GM18507 (cell line): ENCODE measurements at regions not wholly inside any gene's neighbourhood (a gene's known extent, or its start where the extent isn't known, plus 50 kb on each side); places are given as distances from the start of the nearest gene placed in this dataset.
"Not testable (repeated sequence)": the region's sequence is repeated elsewhere in the genome, so short reads cannot be mapped to it uniquely, and the experiment has no call there.

Experiments used
- DNase-seq: peaks from one replicate; pipeline ENCODE4 v3.0.0; 2011; ENCODE audit warnings: low read depth; ENCODE audit not compliant: insufficient read length; ENCODE audit errors: extremely low spot score
- FAIRE-seq: peaks from 2 replicates; lab custom pipeline; 2011; peaks lifted over from hg19 to GRCh38; lab: Jason Lieb, UNC

GRCh38 chr5:159488516-159488915 lies 158.2 kb upstream of the IL12B start:
- DNase-seq: no peak
- FAIRE-seq: no peak

DNA sequence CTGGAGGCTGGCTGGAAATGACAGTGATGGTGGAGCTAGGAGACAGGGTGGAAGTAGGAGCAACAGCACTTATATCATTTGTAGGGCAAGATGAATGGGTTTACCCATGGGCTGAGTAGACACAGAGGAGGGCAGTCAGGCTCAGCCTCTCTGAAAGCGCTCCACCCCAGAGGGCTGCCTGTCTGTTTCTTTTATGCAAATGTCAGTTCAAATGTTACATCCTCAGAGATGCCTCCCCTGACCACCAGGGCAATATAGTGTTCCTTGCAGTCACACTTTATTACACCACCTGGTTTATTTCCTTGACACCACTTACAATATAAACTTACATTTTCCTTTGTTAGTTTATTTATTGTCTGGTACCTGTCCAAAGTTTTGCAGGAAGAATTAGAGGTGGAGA lies 159.5 kb upstream of the IL12B start:
- no peak for FAIRE-seq
- no peak for DNase-seq

DNA sequence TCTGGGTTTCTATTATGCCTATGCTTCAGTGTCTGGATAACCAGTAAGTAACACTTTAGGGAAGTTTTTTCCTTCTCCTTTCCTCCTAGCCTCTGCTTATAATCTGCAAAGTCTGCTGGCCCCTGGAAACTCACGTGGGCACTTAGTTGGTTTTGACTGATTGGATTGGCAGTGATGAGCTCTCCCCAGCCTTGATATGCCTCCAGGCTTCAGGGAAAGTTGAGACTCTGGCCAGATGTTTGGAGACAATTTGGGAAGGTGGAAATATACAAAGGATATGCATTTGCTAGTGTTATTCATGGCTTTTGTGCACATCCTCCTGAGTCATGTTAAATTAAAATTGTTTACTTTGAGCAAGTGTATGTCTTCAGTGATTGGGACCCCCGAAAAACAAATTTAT lies 160.2 kb upstream of the IL12B start:
- no peak for DNase-seq
- FAIRE-seq: no peak

DNA sequence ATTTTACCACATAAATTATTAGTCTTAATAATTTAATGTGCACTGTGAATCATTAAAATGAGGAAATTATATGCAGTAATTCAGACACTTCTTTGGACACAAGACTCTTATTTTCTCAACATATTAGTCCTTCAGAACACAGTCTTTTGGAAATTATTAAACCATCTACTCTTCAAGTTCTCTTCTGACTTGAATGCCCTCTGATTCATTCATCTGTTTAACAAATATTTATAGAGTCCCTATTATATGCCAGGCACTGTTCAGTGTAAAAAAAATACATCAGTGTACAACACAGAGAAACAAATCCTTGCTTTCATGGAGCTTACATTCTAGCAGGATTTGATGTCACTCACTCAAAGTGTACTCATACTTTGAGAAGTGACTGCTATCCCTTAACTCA lies 163.4 kb upstream of the IL12B start:
- FAIRE-seq (no peak), DNase-seq (no peak)

DNA sequence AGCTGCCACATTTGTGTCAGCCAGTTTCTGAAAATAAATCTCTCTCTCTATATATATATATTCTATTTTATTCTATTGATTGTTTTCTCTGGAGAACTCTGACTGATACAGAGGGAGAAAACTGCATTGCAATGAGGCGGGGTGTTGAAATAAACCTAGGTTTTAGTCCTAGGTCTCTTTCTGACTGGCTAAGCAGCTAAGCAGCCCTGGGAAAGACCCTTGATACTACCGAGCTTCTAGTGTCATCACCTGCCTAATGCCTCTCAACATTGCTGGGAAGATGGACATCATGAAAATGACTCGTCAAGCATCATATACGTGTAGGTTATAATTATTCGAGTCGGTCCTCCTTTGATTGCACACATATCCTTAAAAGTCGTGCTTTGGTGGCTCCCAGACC lies 166.5 kb upstream of the IL12B start:
- FAIRE-seq (no peak), DNase-seq (no peak)

GRCh38 chr5:159497221-159497620 lies 166.9 kb upstream of the IL12B start:
- DNase-seq (no peak), FAIRE-seq (no peak)

DNA sequence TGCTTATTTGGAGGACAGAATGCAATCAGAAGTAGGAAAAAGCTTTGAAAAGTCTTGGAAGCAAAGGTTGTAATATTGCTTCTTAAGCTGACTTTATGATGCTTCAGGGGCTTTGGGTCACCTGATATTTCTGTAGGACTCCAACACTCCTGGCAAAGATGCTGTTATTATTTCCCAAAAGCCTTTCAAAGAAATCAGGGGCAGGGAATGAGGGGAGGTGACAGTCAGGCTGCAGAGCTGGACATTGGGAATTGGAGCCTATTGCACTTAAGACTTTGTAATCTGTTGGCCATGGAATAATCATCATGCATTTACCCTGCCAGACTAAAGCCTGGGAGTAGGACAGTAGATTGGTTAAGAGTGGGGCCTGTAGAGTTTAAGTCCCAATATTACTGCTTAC lies 168.3 kb upstream of the IL12B start:
- DNase-seq: no peak
- no peak for FAIRE-seq

DNA sequence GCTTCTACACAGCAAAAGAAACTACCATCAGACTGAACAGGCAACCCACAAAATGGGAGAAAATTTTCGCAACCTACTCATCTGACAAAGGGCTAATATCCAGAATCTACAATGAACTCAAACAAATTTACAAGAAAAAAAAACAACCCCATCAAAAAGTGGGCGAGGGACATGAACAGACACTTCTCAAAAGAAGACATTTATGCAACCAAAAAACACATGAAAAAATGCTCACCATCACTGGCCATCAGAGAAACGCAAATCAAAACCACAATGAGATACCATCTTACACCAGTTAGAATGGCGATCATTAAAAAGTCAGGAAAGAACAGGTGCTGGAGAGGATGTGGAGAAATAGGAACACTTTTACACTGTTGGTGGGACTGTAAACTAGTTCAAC lies 171.8 kb upstream of the IL12B start:
- not testable (repeated sequence) for FAIRE-seq, DNase-seq

DNA sequence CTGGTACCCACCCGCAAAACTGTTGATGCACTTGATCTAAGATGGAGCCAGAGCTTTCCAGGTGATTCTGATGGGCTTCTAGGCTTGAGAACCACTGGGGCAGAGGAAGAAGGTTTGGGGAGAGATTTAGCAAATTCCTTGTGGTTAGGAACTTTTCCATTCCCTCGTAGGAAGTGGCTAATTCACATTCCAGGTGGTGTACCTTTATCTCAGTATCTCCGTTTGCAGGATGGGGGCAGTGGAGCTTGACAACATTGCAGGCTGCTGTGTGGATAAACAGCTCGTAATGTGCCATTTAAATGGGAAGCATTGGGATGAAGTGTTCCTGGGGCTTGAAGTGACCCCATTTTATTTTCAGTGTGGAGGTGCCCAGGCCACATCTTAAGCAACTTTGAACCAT lies 172.9 kb upstream of the IL12B start:
- no peak for FAIRE-seq

DNA sequence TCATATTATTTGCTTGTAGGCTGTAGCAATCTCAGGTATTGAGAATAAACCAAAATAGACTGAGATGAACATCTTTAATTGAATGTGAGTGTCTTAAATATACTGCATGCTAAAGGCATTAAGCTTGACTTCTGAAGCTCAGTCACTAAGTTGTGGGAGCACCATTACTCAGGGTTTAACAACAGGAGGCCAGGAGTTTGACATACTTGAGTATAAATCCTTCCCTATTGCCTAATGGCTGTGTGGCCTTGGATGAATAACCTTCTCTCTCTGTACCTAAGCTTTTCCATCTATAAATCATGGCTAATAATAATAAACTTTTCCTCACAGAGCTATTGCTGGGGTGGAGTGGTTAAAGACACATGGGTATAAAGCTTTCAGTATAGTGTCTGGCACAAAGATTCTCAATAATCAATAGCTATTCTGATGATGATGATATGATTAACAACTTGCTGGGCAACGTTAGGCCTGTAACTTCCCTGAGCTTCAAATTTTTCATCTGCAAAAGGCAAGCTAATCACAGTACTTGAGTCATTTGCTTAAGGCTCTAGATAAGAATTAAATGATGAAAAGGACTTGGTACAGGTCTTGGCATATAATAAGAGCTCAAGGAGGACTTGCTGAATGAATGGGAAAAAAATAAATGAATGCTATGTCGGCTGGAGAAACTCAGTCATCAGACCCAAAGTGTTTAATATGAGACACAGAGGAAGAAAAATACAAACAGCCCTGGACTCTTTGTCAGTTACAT lies 174.0 kb upstream of the IL12B start:
- DNase-seq (no peak), FAIRE-seq (no peak)

More for the DNA sequence above, 172.9 kb upstream of the IL12B start:
- DNase-seq: no peak

GRCh38 chr5:159504857-159505304 lies 174.6 kb upstream of the IL12B start:
- DNase-seq: no peak

DNA sequence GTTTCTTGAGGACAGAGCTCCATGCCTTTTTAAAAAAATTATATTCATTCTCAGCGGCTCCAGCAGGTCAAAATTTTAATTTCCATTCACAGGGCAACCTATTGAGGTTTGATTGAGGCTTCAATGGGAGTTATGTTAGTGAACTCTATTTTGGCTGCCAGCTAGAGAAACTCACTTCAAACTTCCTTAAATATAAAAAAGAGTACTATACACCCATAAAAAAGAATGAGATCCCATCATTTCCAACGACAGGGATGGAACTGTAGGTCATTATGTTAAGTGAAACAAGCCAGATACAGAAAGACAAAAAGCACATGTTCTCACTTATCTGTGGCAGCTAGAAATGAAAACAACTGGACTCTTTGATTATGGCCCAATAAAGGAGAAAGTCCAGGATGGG lies 176.8 kb upstream of the IL12B start:
- FAIRE-seq: peak; percentile 42

More at GRCh38 chr5:159504857-159505304, 174.6 kb upstream of the IL12B start:
- no peak for FAIRE-seq

GRCh38 chr5:159507661-159508060 lies 177.4 kb upstream of the IL12B start:
- FAIRE-seq (no peak), DNase-seq (no peak)

More for the DNA sequence above, 176.8 kb upstream of the IL12B start:
- DNase-seq: no peak

DNA sequence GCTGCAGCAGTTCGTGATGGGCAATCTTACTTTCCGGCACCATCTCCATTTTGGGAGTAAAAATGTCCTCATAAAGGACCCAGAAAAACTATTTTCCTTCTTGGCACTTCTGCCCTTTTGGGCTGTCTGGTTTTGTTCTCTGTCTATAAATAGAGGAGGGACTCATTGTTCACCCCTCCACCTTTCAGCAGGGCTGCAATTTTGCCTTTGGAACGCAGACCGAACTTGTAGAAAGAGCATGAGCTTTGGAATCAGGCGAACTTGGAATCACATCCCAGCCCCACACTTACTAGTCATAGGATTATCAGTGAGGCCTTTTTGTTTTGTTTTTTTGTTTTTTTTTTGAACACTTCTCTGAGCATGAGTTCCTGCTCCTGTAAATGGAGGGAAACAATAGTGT lies 178.1 kb upstream of the IL12B start:
- FAIRE-seq (no peak), DNase-seq (no peak)

GRCh38 chr5:159509002-159509660 lies 178.8 kb upstream of the IL12B start:
- DNase-seq (no peak), FAIRE-seq (no peak)

- no peak for FAIRE-seq
- no peak for DNase-seq
Measured at GRCh38 chr5:159510282-159510681, 180.0 kb upstream of the IL12B start.

DNA sequence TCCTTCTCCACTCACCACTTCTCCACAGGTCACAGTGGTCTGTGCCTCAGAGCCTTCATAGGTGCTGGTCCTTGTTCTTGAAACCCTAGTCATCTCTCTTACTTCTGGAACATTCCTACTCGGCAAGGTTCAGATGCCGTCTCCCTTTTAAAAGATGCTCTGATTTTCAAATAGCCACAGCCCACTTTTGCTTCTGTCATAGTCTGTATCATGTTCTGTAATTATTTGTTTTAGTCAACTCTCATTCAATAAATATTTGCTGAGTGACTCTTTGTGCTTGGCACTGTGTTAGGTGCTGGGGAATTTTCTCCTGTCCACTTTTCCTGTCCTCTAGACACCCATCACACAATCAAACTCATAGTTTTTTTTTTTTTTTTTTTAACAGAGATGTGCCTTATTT lies 181.3 kb upstream of the IL12B start:
- FAIRE-seq: no peak
- DNase-seq: no peak

DNA sequence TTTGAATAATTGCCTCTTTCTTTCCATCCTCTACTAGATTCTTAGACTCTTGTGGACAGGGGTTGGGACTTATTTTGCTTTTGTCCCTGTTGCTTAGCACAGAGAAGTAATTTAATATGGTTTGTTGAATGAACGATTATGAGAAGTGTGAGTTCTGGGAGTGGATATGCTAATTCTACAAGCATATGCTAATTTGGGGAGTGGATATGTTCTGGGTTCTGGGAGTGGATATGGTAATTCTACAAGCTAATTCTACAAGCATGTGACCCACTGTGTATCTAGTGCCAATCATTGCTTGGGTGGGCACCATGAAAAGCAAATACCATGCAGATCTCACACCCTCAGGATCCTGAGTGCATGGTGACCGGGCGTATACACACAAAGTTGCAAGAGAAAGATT lies 181.8 kb upstream of the IL12B start:
- no peak for DNase-seq
- FAIRE-seq: no peak

- no peak for DNase-seq
- no peak for FAIRE-seq
Measured at GRCh38 chr5:159514229-159514810, 184.0 kb upstream of the IL12B start.

- no peak for FAIRE-seq
Measured at GRCh38 chr5:159515197-159515596, 184.9 kb upstream of the IL12B start.

DNA sequence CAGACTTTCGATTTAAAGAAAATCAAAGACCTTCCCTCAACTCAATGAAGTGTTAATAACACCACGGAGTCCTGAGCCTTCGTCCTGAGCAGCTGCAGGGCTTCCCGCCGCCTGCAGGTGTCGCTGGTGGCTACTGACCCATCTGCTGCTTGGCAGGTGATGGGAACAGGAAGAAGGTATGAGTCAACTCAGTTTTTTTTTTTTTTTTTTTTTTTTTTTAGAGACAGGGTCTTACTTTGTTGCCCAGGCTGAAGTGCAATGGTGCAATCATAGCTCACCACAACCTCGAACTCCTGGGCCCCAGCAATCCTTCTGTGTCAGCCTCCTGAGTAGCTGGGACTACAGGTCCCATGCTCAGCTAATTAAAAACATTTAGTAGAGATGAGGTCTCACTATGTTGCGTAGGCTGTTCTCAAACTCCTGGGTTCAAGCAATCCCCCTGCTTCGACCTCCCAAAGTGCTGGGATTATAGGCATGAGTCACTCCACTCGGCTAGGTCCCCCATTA lies 185.7 kb upstream of the IL12B start:
- DNase-seq (peak; percentile 36), FAIRE-seq (peak; percentile 86)

More at GRCh38 chr5:159515197-159515596, 184.9 kb upstream of the IL12B start:
- no peak for DNase-seq
